ENCODE measurements at regions not wholly inside any gene's neighbourhood (a gene's known extent, or its start where the extent isn't known, plus 50 kb on each side); places are given as distances from the start of the nearest gene placed in this dataset.
"Not testable (repeated sequence)": the region's sequence is repeated elsewhere in the genome, so short reads cannot be mapped to it uniquely, and the experiment has no call there.

GRCh38 chr1:146389178-146389577 lies 160.4 kb upstream of the NOTCH2NLA start:
- TF ChIP-seq, protein P1, sequence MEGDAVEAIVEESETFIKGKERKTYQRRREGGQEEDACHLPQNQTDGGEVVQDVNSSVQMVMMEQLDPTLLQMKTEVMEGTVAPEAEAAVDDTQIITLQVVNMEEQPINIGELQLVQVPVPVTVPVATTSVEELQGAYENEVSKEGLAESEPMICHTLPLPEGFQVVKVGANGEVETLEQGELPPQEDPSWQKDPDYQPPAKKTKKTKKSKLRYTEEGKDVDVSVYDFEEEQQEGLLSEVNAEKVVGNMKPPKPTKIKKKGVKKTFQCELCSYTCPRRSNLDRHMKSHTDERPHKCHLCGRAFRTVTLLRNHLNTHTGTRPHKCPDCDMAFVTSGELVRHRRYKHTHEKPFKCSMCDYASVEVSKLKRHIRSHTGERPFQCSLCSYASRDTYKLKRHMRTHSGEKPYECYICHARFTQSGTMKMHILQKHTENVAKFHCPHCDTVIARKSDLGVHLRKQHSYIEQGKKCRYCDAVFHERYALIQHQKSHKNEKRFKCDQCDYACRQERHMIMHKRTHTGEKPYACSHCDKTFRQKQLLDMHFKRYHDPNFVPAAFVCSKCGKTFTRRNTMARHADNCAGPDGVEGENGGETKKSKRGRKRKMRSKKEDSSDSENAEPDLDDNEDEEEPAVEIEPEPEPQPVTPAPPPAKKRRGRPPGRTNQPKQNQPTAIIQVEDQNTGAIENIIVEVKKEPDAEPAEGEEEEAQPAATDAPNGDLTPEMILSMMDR (IDR thresholded peaks at IDR 0.05; ENCODE audit: borderline replicate concordance, extremely low read depth, low read length, poor library complexity, severe bottlenecking) = not testable (repeated sequence)
- not testable (repeated sequence) for TF ChIP-seq EZH2 (IDR thresholded peaks at IDR 0.05; ENCODE audit: borderline replicate concordance, low read depth, low read length, severe bottlenecking)
